Neural cell (in vitro differentiated cells): ENCODE measurements at regions not wholly inside any gene's neighbourhood (a gene's known extent, or its start where the extent isn't known, plus 50 kb on each side); places are given as distances from the start of the nearest gene placed in this dataset.
"Not testable (repeated sequence)": the region's sequence is repeated elsewhere in the genome, so short reads cannot be mapped to it uniquely, and the experiment has no call there.

Experiments
- H2AFZ ChIP-seq: fragments of 200-600, 300-800 bp; sonication (generic), shearing (Covaris generic); 2 replicates; pipeline ENCODE4 v1.6.0; 2014; ENCODE audit warnings: low read depth, mild to moderate bottlenecking, antibody characterized with exemption, low read length, moderate library complexity
- H3F3A ChIP-seq: fragments of 200-600 bp; shearing (Covaris generic); 2 replicates; pipeline ENCODE4 v1.6.1; 2016; ENCODE audit warnings: mild to moderate bottlenecking, moderate library complexity, mixed read lengths, antibody characterized with exemption, low read length; ENCODE audit not compliant: insufficient read depth, poor library complexity, severe bottlenecking
- H3K27ac ChIP-seq: fragments of 200-600, 300-800 bp; sonication (generic), shearing (Covaris generic); 2 replicates; pipeline ENCODE4 v1.5.1; 2014; ENCODE audit warnings: mild to moderate bottlenecking, low read length, moderate library complexity
- H3K27me3 ChIP-seq: fragments of 300-800, 200-600 bp; sonication (generic), shearing (Covaris generic); 2 replicates; pipeline ENCODE4 v1.6.0; 2014; ENCODE audit warnings: mild to moderate bottlenecking, low read depth, low read length, moderate library complexity; ENCODE audit not compliant: insufficient read depth
- H3K36me3 ChIP-seq: fragments of 300-800, 200-600 bp; sonication (generic), shearing (Covaris generic); 2 replicates; pipeline ENCODE4 v1.5.1; 2014; ENCODE audit warnings: mild to moderate bottlenecking, antibody characterized with exemption, low read length, moderate library complexity; ENCODE audit not compliant: insufficient read depth
- H3K4me2 ChIP-seq: fragments of 300-800, 200-600 bp; sonication (generic), shearing (Covaris generic); 2 replicates; pipeline ENCODE4 v1.6.0; 2014; ENCODE audit warnings: mild to moderate bottlenecking, low read length
- H3K4me3 ChIP-seq: fragments of 300-800, 200-600 bp; sonication (generic), shearing (Covaris generic); 2 replicates; pipeline ENCODE4 v1.5.1; 2014; ENCODE audit warnings: mild to moderate bottlenecking, low read length, moderate library complexity
- H3K79me2 ChIP-seq: fragments of 200-600 bp; shearing (Covaris generic); replicated peaks from 2 replicates; pipeline ENCODE4 v1.6.0; 2014; ENCODE audit warnings: mild to moderate bottlenecking, low read length, moderate library complexity; ENCODE audit not compliant: insufficient read depth
- H3K9ac ChIP-seq: fragments of 300-800, 200-600 bp; sonication (generic), shearing (Covaris generic); 2 replicates; pipeline ENCODE4 v1.6.1; 2016; ENCODE audit warnings: mild to moderate bottlenecking, low read length, mixed read lengths
- H3K9me2 ChIP-seq: fragments of 200-600 bp; shearing (Covaris generic); 2 replicates; pipeline ENCODE4 v1.6.1; 2016; ENCODE audit warnings: mild to moderate bottlenecking, low read length, mixed read lengths; ENCODE audit not compliant: insufficient read depth
- H3K9me3 ChIP-seq: fragments of 200-600, 300-800 bp; sonication (generic), shearing (Covaris generic); 2 replicates; pipeline ENCODE4 v1.6.1; 2016; ENCODE audit warnings: mild to moderate bottlenecking, mixed run types, low read length, moderate library complexity, mixed read lengths
- H4K20me1 ChIP-seq: fragments of 200-600 bp; shearing (Covaris generic); 2 replicates; pipeline ENCODE4 v1.6.1; 2016; ENCODE audit warnings: mild to moderate bottlenecking, mixed run types; ENCODE audit not compliant: insufficient read depth
- CTCF ChIP-seq: fragments of 450-650 bp; IDR thresholded peaks from 2 replicates; pipeline ENCODE4 v1.5.1; 2014; ENCODE audit warnings: antibody characterized with exemption, mild to moderate bottlenecking, moderate library complexity; ENCODE audit not compliant: poor library complexity, severe bottlenecking
- EP300 ChIP-seq: fragments of 450-650 bp; conservative IDR thresholded peaks from 2 replicates; pipeline ENCODE4 v1.6.1; 2014; ENCODE audit warnings: antibody characterized with exemption, mild to moderate bottlenecking, moderate library complexity; ENCODE audit not compliant: poor library complexity, severe bottlenecking
- EZH2 ChIP-seq: fragments of 200-600, 300-800 bp; shearing (Covaris generic), sonication (generic); IDR thresholded peaks from 2 replicates; pipeline ENCODE4 v1.6.1; 2014; ENCODE audit warnings: antibody characterized with exemption, low read length, borderline replicate concordance, mild to moderate bottlenecking; ENCODE audit not compliant: insufficient read depth, poor library complexity, severe bottlenecking
- MXI1 ChIP-seq: fragments of 450-650 bp; conservative IDR thresholded peaks from 2 replicates; pipeline ENCODE4 v1.6.1; 2014; ENCODE audit warnings: antibody characterized with exemption, mild to moderate bottlenecking; ENCODE audit not compliant: poor library complexity, severe bottlenecking
- POLR2AphosphoS5 ChIP-seq: IDR thresholded peaks from 2 replicates; pipeline ENCODE4 v1.6.1; 2012
- RAD21 ChIP-seq: fragments of 450-650 bp; conservative IDR thresholded peaks from 2 replicates; pipeline ENCODE4 v1.6.1; 2014; ENCODE audit warnings: antibody characterized with exemption, mild to moderate bottlenecking, moderate library complexity
- REST ChIP-seq: IDR thresholded peaks from 2 replicates; pipeline ENCODE4 v1.6.1; 2012; ENCODE audit warnings: borderline replicate concordance
- SMC3 ChIP-seq: fragments of 450-650 bp; conservative IDR thresholded peaks from 2 replicates; pipeline ENCODE4 v1.6.1; 2014; ENCODE audit warnings: antibody characterized with exemption, mild to moderate bottlenecking, moderate library complexity; ENCODE audit not compliant: poor library complexity
- TAF1 ChIP-seq: IDR thresholded peaks from 2 replicates; pipeline ENCODE4 v1.6.1; 2012; ENCODE audit warnings: low read depth

- not testable (repeated sequence) for H3K9ac ChIP-seq, H3K79me2 ChIP-seq, H4K20me1 ChIP-seq, H3K4me3 ChIP-seq, H3K9me3 ChIP-seq, H3K27me3 ChIP-seq, H3K27ac ChIP-seq, H2AFZ ChIP-seq, H3F3A ChIP-seq, H3K36me3 ChIP-seq, H3K9me2 ChIP-seq, H3K4me2 ChIP-seq
Measured at GRCh38 chr6:8802397-8802796, 367.1 kb upstream of the SLC35B3 start.

- H3K27me3 ChIP-seq: no peaks in the 10 kb centered on the region
- H3K36me3 ChIP-seq: no peaks in the 10 kb centered on the region
- no peaks in the 10 kb centered on the region for H3F3A ChIP-seq
- TF ChIP-seq EP300 (no peak), CTCF (no peak), TAF1 (no peak), RAD21 (no peak), MXI1 (no peak), EZH2 (no peak), REST (no peak), POLR2AphosphoS5 (no peak), SMC3 (no peak)
- H4K20me1 ChIP-seq: no peaks in the 10 kb centered on the region
- no peak overlapping the region for H2AFZ ChIP-seq
- H3K79me2 ChIP-seq: no peaks in the 10 kb centered on the region
- no peak overlapping the region for H3K4me2 ChIP-seq
- no peaks in the 10 kb centered on the region for H3K9me3 ChIP-seq
- no peaks in the 10 kb centered on the region for H3K9me2 ChIP-seq
- H3K4me3 ChIP-seq: no peak overlapping the region
- H3K27ac ChIP-seq: no peak overlapping the region
- no peak overlapping the region for H3K9ac ChIP-seq
Measured at GRCh38 chr6:8794420-8794819, 359.1 kb upstream of the SLC35B3 start.

- H3K4me3 ChIP-seq: no peak overlapping the region
- no peak overlapping the region for H3K27ac ChIP-seq
- H3K27me3 ChIP-seq: no peaks in the 10 kb centered on the region
- no peaks in the 10 kb centered on the region for H3K79me2 ChIP-seq
- no peak for TF ChIP-seq TAF1
- no peak for TF ChIP-seq REST
- no peak for TF ChIP-seq MXI1
- TF ChIP-seq SMC3: no peak
- TF ChIP-seq POLR2AphosphoS5: no peak
- TF ChIP-seq EZH2: no peak
- TF ChIP-seq EP300: no peak
- no peak for TF ChIP-seq RAD21
- no peak for TF ChIP-seq CTCF
- no peaks in the 10 kb centered on the region for H3K36me3 ChIP-seq
- H3K4me2 ChIP-seq: no peak overlapping the region
- H3K9ac ChIP-seq: no peak overlapping the region
- no peaks in the 10 kb centered on the region for H3K9me3 ChIP-seq
- H4K20me1 ChIP-seq: no peaks in the 10 kb centered on the region
- H3F3A ChIP-seq: no peaks in the 10 kb centered on the region
- no peak overlapping the region for H2AFZ ChIP-seq
- no peaks in the 10 kb centered on the region for H3K9me2 ChIP-seq
Measured at GRCh38 chr6:8789878-8790277, 354.5 kb upstream of the SLC35B3 start.
